ENCODE measurements at regions not wholly inside any gene's neighbourhood (a gene's known extent, or its start where the extent isn't known, plus 50 kb on each side); places are given as distances from the start of the nearest gene placed in this dataset.

DNA sequence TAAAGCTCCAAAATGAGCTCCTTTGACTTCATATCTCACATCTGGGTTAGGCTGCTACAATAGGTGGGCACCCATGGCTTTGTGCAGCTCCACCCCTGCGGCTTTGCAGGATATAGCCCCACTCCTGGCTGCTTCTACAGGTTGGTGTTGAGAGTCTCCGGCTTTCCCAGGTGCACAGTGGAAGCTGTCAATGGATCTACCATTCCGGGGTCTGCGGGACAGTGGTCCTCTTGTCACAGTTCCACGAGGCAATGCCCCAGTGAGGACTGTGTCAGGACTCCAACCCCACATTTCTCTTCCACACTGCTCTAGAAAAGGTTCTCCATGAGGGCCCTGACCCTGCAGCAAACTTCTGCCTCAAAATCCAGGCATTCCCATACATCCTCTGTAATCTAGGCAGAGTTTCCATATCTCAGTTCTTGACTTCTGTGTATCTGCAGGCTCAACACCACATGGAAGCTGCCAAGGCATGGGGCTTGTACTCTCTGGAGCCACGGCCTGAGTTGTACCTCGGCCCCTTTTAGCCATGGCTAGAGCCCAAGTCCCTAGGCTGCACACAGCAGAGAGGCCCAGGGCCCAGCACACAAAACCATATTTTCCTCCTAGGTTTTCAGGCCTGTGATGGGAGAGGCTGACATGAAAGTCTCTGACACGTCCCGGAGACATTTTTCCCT is 342.8 kb downstream of the FAM47B start:
- no peaks in the 10 kb centered on the region for H3K9me3 ChIP-seq (ENCODE audit: control insufficient read depth, insufficient read depth, low read depth, low read length)
- no peak for DNase-seq (ENCODE audit: low read depth, low spot score)
- no TSS peak for BruUV-seq (replicated peaks)
- no peaks in the 10 kb centered on the region for H3K27me3 ChIP-seq (ENCODE audit: control insufficient read depth, insufficient read depth, low read length)
- no peaks in the 10 kb centered on the region for H3K4me1 ChIP-seq (ENCODE audit: control insufficient read depth, insufficient read depth, low read length)
- H3K4me3 ChIP-seq (ENCODE audit: low read depth in 2 of 2, low read length in 2 of 2): no peak overlapping the region
- intact Hi-C loops (cut with micrococcal nuclease; ENCODE audit: unreplicated experiment): no loop called here
- in situ Hi-C loops (cut with HindIII; ENCODE audit: low pct_unique_long_range_greater_than_20kb, low sequenced_read_pairs): no loop called here
- TF ChIP-seq, protein P1, sequence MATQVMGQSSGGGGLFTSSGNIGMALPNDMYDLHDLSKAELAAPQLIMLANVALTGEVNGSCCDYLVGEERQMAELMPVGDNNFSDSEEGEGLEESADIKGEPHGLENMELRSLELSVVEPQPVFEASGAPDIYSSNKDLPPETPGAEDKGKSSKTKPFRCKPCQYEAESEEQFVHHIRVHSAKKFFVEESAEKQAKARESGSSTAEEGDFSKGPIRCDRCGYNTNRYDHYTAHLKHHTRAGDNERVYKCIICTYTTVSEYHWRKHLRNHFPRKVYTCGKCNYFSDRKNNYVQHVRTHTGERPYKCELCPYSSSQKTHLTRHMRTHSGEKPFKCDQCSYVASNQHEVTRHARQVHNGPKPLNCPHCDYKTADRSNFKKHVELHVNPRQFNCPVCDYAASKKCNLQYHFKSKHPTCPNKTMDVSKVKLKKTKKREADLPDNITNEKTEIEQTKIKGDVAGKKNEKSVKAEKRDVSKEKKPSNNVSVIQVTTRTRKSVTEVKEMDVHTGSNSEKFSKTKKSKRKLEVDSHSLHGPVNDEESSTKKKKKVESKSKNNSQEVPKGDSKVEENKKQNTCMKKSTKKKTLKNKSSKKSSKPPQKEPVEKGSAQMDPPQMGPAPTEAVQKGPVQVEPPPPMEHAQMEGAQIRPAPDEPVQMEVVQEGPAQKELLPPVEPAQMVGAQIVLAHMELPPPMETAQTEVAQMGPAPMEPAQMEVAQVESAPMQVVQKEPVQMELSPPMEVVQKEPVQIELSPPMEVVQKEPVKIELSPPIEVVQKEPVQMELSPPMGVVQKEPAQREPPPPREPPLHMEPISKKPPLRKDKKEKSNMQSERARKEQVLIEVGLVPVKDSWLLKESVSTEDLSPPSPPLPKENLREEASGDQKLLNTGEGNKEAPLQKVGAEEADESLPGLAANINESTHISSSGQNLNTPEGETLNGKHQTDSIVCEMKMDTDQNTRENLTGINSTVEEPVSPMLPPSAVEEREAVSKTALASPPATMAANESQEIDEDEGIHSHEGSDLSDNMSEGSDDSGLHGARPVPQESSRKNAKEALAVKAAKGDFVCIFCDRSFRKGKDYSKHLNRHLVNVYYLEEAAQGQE (IDR thresholded peaks at IDR 0.05; ENCODE audit: insufficient read depth in 1 of 2, low read depth in 2 of 2, low read length in 1 of 2): no peak
- no peak for TF ChIP-seq SIN3A (IDR thresholded peaks at IDR 0.05; ENCODE audit: borderline replicate concordance, insufficient read depth, low read depth, low read length)
- no peak for TF ChIP-seq POLR2AphosphoS5 (IDR thresholded peaks at IDR 0.05; ENCODE audit: low read depth, low read length)
- no peak for TF ChIP-seq TCF7L2 (IDR thresholded peaks at IDR 0.05; ENCODE audit: low read depth, low read length)
- TF ChIP-seq, protein P2, sequence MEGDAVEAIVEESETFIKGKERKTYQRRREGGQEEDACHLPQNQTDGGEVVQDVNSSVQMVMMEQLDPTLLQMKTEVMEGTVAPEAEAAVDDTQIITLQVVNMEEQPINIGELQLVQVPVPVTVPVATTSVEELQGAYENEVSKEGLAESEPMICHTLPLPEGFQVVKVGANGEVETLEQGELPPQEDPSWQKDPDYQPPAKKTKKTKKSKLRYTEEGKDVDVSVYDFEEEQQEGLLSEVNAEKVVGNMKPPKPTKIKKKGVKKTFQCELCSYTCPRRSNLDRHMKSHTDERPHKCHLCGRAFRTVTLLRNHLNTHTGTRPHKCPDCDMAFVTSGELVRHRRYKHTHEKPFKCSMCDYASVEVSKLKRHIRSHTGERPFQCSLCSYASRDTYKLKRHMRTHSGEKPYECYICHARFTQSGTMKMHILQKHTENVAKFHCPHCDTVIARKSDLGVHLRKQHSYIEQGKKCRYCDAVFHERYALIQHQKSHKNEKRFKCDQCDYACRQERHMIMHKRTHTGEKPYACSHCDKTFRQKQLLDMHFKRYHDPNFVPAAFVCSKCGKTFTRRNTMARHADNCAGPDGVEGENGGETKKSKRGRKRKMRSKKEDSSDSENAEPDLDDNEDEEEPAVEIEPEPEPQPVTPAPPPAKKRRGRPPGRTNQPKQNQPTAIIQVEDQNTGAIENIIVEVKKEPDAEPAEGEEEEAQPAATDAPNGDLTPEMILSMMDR (IDR thresholded peaks at IDR 0.05): no peak
- ATAC-seq: no peak
- H3K27ac ChIP-seq (ENCODE audit: low read length): no peak overlapping the region
- CTCF ChIA-PET: no interaction called here
- no peaks in the 10 kb centered on the region for H3K36me3 ChIP-seq (ENCODE audit: control insufficient read depth, insufficient read depth, low read length)
- POLR2A ChIA-PET: no interaction called here

DNA sequence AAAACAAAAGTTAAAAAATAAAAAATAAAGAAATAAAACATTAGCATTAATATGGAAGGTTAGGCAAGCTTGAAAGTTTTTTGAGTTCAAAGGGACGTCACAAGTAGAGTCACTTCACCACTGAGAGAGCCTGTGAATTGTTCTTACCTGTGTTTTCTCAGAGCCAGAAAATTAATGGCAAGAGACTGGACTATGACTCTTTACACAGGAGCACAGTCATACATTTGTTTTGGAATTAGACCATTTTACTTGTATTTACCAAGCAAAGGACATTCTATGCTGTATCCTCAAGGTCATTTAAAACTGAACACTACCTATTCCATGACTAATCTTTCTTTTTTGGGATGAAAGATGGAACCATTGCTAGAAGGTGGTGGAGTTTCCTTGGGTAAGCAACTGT is 346.1 kb downstream of the FAM47B start:
- no peak for DNase-seq (ENCODE audit: low read depth, low spot score)
- TF ChIP-seq, protein P2 (IDR thresholded peaks at IDR 0.05): no peak
- TF ChIP-seq SIN3A (IDR thresholded peaks at IDR 0.05; ENCODE audit: borderline replicate concordance, insufficient read depth, low read depth, low read length) (no peak), TCF7L2 (IDR thresholded peaks at IDR 0.05; ENCODE audit: low read depth, low read length) (no peak), POLR2AphosphoS5 (IDR thresholded peaks at IDR 0.05; ENCODE audit: low read depth, low read length) (no peak)
- TF ChIP-seq, protein P1 (IDR thresholded peaks at IDR 0.05; ENCODE audit: insufficient read depth in 1 of 2, low read depth in 2 of 2, low read length in 1 of 2): no peak
- CTCF ChIA-PET: no interaction called here
- H3K36me3 ChIP-seq (ENCODE audit: control insufficient read depth, insufficient read depth, low read length): no peaks in the 10 kb centered on the region
- H3K4me1 ChIP-seq (ENCODE audit: control insufficient read depth, insufficient read depth, low read length): no peaks in the 10 kb centered on the region
- no peaks in the 10 kb centered on the region for H3K9me3 ChIP-seq (ENCODE audit: control insufficient read depth, insufficient read depth, low read depth, low read length)
- POLR2A ChIA-PET: no interaction called here
- H3K27me3 ChIP-seq (ENCODE audit: control insufficient read depth, insufficient read depth, low read length): no peaks in the 10 kb centered on the region
- in situ Hi-C loops (cut with HindIII; ENCODE audit: low pct_unique_long_range_greater_than_20kb, low sequenced_read_pairs) (no loop called here), intact Hi-C loops (cut with micrococcal nuclease; ENCODE audit: unreplicated experiment) (no loop called here)
- ATAC-seq: no peak
- H3K27ac ChIP-seq (ENCODE audit: low read length): no peak overlapping the region
- BruUV-seq (replicated peaks): no TSS peak
- no peak overlapping the region for H3K4me3 ChIP-seq (ENCODE audit: low read depth in 2 of 2, low read length in 2 of 2)

Measured in Panc1 (cell line).